Gastroesophageal sphincter (tissue), 3 donors: ENCODE measurements at regions not wholly inside any gene's neighbourhood (a gene's known extent, or its start where the extent isn't known, plus 50 kb on each side); places are given as distances from the start of the nearest gene placed in this dataset.

Experiments
- CTCF ChIP-seq, 4 experiments: fragments of 200-600 bp in 2 of 4; fragments of 450-650 bp in 2 of 4; sonication (generic) in 1 of 4; IDR thresholded peaks; one replicate each; pipeline ENCODE4 v1.5.1; 2017 to 2019; ENCODE audit warnings: antibody characterized with exemption in 4 of 4, mild to moderate bottlenecking in 2 of 4, moderate library complexity in 2 of 4
- POLR2AphosphoS5 ChIP-seq: sonication (generic); formaldehyde crosslinking; IDR thresholded peaks from one replicate; pipeline ENCODE4 v1.6.1; 2017; ENCODE audit warnings: antibody characterized with exemption

DNA sequence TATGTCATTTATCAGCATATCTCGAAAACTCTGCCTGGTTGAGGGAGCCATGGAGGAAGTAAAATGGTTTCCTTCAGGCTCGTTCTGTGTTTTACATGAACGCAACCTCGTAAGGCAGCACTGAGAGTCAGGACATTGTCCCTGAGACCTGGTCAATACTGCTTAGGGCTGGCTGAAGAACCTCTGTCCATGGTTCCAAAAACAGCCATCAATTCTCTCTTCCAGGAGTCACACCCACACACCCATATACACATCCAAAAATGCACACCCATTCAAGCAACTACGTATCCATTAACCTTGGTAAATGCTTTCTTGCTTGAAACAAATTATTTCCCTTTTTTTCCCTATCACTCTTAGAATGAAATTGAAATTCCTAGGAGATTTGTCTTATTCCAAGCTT lies 91.0 kb upstream of the CHL1 start:
- TF ChIP-seq CTCF (IDR thresholded peaks at IDR 0.05): no peak
- no peak for TF ChIP-seq POLR2AphosphoS5
